ENCODE measurements at regions not wholly inside any gene's neighbourhood (a gene's known extent, or its start where the extent isn't known, plus 50 kb on each side); places are given as distances from the start of the nearest gene placed in this dataset.

- intact Hi-C loops (cut with micrococcal nuclease): no loop called here
- no peak for ATAC-seq (ENCODE audit: low read depth)
- H3K27me3 ChIP-seq (ENCODE audit: control insufficient read depth, insufficient read depth, low read length): peaks cover 63% of the 10 kb centered on the region
Observed at GRCh38 chr15:70516408-70517193, 246.8 kb downstream of the UACA start.

More at GRCh38 chr15:70516408-70517193, 246.8 kb downstream of the UACA start:
- Histone ChIP-seq H3K36me3 (ENCODE audit: control insufficient read depth, insufficient read depth, low read length) (no peaks in the 10 kb centered on the region), H2BK15ac (ENCODE audit: low read depth, low read length) (no peak overlapping the region), H2AFZ (replicated peaks; ENCODE audit: low read length, poor library complexity) (no peak overlapping the region), H2BK5ac (ENCODE audit: low read depth, low read length, poor library complexity, severe bottlenecking) (no peak overlapping the region), H3K4me3 (ENCODE audit: insufficient read depth, low read depth, low read length) (no peak overlapping the region), H3K18ac (ENCODE audit: low read depth, low read length) (no peak overlapping the region), H3K4ac (ENCODE audit: low read depth, low read length) (no peak overlapping the region), H4K91ac (ENCODE audit: insufficient read depth, low read depth, low read length) (no peak overlapping the region), H2AK9ac (replicated peaks; ENCODE audit: low read depth, low read length, poor library complexity) (no peak overlapping the region), H3K4me2 (ENCODE audit: low read depth, low read length) (no peak overlapping the region), H2BK120ac (ENCODE audit: low read depth, low read length) (no peak overlapping the region), H3K14ac (replicated peaks; ENCODE audit: low read depth, low read length) (no peak overlapping the region), H3K9ac (ENCODE audit: low read depth, low read length) (no peak overlapping the region), H3K56ac (ENCODE audit: extremely low read depth, insufficient read depth, low read length) (no peak overlapping the region), H2AK5ac (ENCODE audit: low read depth, low read length) (no peak overlapping the region), H3K23ac (ENCODE audit: low read depth, low read length) (no peak overlapping the region), H4K20me1 (ENCODE audit: insufficient read depth, low read length) (no peaks in the 10 kb centered on the region), H4K8ac (ENCODE audit: low read depth in 2 of 2, low read length in 2 of 2) (no peak overlapping the region), H3K4me1 (ENCODE audit: control insufficient read depth, insufficient read depth, low read length) (no peaks in the 10 kb centered on the region), H3K9me1 (ENCODE audit: insufficient read depth, low read length) (no peaks in the 10 kb centered on the region), H3K9me3 (ENCODE audit: control insufficient read depth, insufficient read depth, low read length) (no peaks in the 10 kb centered on the region), H3K79me1 (ENCODE audit: low read depth in 1 of 2, low read length in 2 of 2) (no peaks in the 10 kb centered on the region), H4K5ac (ENCODE audit: low read depth, low read length) (no peak overlapping the region), H3K27ac (ENCODE audit: insufficient read depth, low read length) (no peak overlapping the region), H2BK20ac (ENCODE audit: low read depth, low read length) (no peak overlapping the region)
- ChIA-PET CTCF (no interaction called here), POLR2A (ENCODE audit: unreplicated experiment) (no interaction called here)
- no peak for DNase-seq
- in situ Hi-C loops (cut with MboI; ENCODE audit: low sequenced_read_pairs) (no loop called here), dilution Hi-C loops (cut with HindIII; ENCODE audit: low sequenced_read_pairs, unreplicated experiment) (no loop called here)
- WGBS, 2 experiments (ENCODE audit: extremely low coverage in 2 of 2, insufficient read length in 1 of 2): 58% methylated on average over 2 of the region's 6 CpGs; no CpG with 5 or more reads in 1 of the 2 experiments
- TF ChIP-seq, protein P1, sequence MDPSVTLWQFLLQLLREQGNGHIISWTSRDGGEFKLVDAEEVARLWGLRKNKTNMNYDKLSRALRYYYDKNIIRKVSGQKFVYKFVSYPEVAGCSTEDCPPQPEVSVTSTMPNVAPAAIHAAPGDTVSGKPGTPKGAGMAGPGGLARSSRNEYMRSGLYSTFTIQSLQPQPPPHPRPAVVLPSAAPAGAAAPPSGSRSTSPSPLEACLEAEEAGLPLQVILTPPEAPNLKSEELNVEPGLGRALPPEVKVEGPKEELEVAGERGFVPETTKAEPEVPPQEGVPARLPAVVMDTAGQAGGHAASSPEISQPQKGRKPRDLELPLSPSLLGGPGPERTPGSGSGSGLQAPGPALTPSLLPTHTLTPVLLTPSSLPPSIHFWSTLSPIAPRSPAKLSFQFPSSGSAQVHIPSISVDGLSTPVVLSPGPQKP (IDR thresholded peaks at IDR 0.05; ENCODE audit: borderline replicate concordance, low read depth, low read length): no peak
- 0 out of 2 replicates have a peak, but pooled peaks have one; percentile 29 for TF ChIP-seq MAFK (IDR thresholded peaks at IDR 0.05; ENCODE audit: low read depth, low read length)
- BruUV-seq (replicated peaks): no TSS peak
